ENCODE measurements at regions not wholly inside any gene's neighbourhood (a gene's known extent, or its start where the extent isn't known, plus 50 kb on each side); places are given as distances from the start of the nearest gene placed in this dataset.

GRCh38 chr10:50936335-50936734 lies 50.9 kb upstream of the A1CF start:
- DNase-seq = no peak

GRCh38 chr10:50937230-50937907 lies 51.9 kb upstream of the A1CF start:
- DNase-seq = no peak

GRCh38 chr10:50941629-50942028 lies 56.2 kb upstream of the A1CF start:
- no peak for DNase-seq

DNA sequence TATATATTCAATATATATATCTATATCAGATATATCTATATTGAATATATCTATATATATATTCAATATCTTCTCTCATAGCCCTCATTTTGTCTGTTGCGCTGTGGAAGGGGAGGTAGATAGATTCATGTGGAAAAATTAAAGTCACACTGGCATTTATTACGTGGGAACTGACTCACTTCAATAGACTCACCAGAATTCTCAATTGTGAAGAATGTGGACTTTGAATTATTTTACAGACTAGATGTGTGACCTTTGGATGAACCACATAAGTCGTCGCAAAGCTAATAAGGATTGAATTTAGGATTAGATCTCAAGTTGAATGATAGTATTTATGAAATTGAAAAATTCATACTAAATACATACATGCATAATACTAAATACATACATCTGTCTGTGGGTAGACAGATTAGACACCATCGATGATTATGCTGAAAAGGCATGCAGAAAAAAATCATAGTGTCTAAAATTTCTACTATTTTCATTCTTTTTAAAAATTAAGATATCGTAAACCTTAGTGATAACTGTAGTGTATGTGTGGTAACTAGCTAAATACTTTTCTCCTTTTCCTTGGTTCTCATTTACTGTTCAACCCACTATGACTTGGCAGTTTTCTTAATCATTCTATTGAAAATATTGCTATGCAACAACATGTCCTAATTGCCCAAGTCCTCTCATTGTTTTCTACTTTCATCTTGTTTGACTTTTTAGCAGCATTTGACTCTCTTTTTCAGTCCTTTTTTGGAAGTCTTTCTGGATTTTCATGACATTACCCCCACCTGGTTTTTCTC lies 61.8 kb upstream of the A1CF start:
- DNase-seq = no peak

DNA sequence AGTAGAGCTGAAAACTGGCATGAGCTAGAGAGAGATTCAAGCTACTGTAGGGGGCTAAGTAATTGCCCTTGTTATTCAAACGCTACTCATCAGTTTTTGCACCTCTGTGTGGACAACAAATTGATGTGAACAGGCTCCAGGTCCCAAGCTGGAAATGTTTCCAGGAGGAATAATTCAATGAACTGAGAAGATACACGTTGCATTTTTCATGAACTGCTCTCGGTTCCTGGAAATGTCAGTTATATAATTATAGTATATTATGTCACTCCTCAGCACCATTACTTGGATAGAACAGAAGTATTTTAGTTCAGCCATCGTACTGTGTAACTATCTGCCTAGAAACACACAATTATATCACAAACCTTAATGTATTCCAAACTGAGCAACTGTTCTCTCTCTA lies 65.9 kb upstream of the A1CF start:
- DNase-seq = no peak

GRCh38 chr10:50961297-50961696 lies 75.9 kb upstream of the A1CF start:
- DNase-seq = no peak

- DNase-seq = no peak
These were observed 77.6 kb upstream of the A1CF start for GRCh38 chr10:50963063-50963462.

- no peak for DNase-seq
These were observed 83.1 kb upstream of the A1CF start for GRCh38 chr10:50968386-50969091.

- no peak for DNase-seq
These were observed 87.2 kb upstream of the A1CF start for GRCh38 chr10:50972591-50972990.

- DNase-seq = no peak
These were observed 92.9 kb upstream of the PRKG1 start for GRCh38 chr10:50981385-50981784.

DNA sequence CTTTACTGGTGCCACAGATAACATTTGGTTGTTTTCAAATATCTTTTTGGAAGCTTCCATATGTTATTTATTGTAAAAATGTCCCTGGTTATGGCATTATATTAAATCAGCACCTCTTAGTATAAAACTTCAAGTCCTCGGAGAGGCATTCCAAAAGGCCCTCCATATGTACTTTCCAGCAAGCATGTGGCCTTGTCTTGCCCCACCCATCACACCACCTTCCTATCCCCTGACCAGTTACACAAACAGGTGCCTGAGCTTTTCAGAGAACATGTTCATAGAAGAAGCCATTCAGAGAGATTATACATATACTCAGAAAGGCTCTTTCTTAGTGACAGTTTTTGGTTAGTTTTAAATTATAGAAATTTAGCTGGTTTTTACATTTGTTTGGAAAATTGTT lies 92.4 kb upstream of the PRKG1 start:
- DNase-seq = no peak

GRCh38 chr10:50982989-50983388 lies 91.3 kb upstream of the PRKG1 start:
- no peak for DNase-seq

DNA sequence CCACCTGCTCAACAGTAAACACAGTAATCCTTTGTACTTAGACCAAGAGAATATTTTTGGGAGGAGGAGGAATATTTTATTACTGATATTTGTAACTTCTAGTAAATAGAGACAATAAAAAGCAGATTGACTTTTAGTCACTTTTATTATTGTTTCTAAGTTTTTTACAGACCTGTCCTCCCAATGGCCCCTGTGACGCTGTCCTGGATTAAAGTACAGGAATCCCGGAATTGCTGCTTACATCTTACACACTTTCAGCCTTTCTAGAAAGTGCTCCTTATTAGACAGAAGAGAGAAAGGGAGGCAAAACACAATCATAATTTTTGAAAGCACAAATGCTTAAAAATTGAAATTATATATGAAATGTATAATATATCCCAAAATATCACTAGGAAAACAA lies 86.4 kb upstream of the PRKG1 start:
- DNase-seq = no peak

GRCh38 chr10:50988792-50989191 lies 85.5 kb upstream of the PRKG1 start:
- no peak for DNase-seq

- no peak for DNase-seq
These were observed 83.5 kb upstream of the PRKG1 start for GRCh38 chr10:50990568-50991455.

DNA sequence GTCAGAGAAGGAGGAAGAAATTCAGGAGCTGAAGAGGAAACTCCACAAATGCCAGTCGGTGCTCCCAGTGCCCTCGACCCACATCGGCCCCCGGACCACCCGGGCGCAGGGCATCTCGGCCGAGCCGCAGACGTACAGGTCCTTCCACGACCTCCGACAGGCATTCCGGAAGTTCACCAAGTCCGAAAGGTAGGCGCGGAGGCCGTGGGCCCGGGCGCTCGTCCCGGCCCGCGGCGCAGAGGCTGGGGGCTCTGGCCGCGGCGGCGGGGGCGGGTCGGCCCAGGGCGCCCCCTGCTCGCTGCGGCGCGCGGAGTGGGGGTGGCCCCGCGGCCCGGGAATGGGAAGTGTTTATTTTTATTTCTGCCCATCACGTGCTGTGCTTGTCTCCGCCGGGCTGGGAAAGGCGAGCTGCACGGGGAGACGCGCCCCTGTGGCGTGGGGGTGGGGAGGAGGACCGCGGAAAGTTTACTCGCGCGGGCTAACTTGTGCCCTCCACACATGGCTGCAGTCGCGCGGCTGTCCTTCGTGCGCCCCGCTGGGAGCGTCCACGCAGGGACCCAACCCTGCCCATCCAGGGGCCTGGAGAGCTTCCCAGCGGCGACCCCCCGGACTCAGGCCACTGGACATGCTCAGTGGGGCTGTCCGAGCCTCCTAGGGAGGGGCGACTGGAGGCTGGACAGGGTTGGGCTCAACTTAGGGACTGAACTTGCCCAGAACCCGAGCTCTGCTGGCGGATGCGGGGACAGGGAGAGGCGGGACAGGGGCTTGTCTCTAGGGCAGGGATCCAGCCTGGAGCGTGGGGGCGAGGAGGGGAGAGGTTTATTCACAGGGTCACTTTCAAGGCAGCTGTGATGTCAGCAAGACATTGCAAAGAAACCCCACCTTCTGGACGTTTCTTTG lies 82.6 kb upstream of the PRKG1 start:
- DNase-seq = no peak

- no peak for DNase-seq
These were observed 81.9 kb upstream of the PRKG1 start for GRCh38 chr10:50992356-50992901.

GRCh38 chr10:50992972-50993766 lies 81.1 kb upstream of the PRKG1 start:
- DNase-seq = no peak

- no peak for DNase-seq
These were observed 80.5 kb upstream of the PRKG1 start for GRCh38 chr10:50993771-50994251.

- no peak for DNase-seq
These were observed 76.8 kb upstream of the PRKG1 start for GRCh38 chr10:50997461-50997860.

DNA sequence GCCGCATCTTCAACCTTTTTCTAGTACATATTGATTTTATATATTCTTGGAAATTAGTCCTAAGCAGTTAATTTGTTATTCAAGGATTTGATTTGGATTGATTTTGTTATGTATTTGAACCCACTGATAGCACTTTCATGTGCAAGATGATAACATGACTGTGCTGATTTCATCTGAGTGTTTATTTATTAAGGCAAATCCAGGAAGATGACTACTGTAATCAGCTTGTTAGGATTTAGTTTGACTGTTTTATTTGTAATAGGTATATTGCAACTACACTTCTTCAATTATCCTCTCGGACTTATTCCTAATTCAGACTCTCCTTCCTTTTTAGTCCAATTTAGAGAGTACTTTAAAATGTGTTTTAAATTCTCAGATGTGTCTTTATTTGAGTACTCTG lies 75.1 kb upstream of the PRKG1 start:
- no peak for DNase-seq
